ENCODE measurements at regions not wholly inside any gene's neighbourhood (a gene's known extent, or its start where the extent isn't known, plus 50 kb on each side); places are given as distances from the start of the nearest gene placed in this dataset.

GRCh38 chr9:24931894-24932293, 386.2 kb upstream of the IZUMO3 start:
- CTCF ChIA-PET, result no interaction called here
- TF ChIP-seq CTCF (IDR thresholded peaks at IDR 0.05) (no peak), REST (IDR thresholded peaks at IDR 0.05; ENCODE audit: insufficient read depth in 1 of 2, low read depth in 2 of 2, low read length in 1 of 2) (no peak), SIN3A (IDR thresholded peaks at IDR 0.05; ENCODE audit: borderline replicate concordance, insufficient read depth, low read depth, low read length) (no peak), POLR2AphosphoS5 (IDR thresholded peaks at IDR 0.05; ENCODE audit: low read depth, low read length) (no peak), TCF7L2 (IDR thresholded peaks at IDR 0.05; ENCODE audit: low read depth, low read length) (no peak)

GRCh38 chr9:24912767-24913166, 367.1 kb upstream of the IZUMO3 start:
- CTCF ChIA-PET, result no interaction called here
- DNase-seq (ENCODE audit: low read depth, low spot score) (no peak), ATAC-seq (no peak)
- BruUV-seq (replicated peaks), result no TSS peak
- no peaks in the 10 kb centered on the region for H3K9me3 ChIP-seq (ENCODE audit: control insufficient read depth, insufficient read depth, low read depth, low read length)
- no peaks in the 10 kb centered on the region for H3K36me3 ChIP-seq (ENCODE audit: control insufficient read depth, insufficient read depth, low read length)
- H3K27me3 ChIP-seq (ENCODE audit: control insufficient read depth, insufficient read depth, low read length), result no peaks in the 10 kb centered on the region
- TF ChIP-seq POLR2AphosphoS5 (IDR thresholded peaks at IDR 0.05; ENCODE audit: low read depth, low read length), result no peak
- no peak for TF ChIP-seq TCF7L2 (IDR thresholded peaks at IDR 0.05; ENCODE audit: low read depth, low read length)
- TF ChIP-seq REST (IDR thresholded peaks at IDR 0.05; ENCODE audit: insufficient read depth in 1 of 2, low read depth in 2 of 2, low read length in 1 of 2), result no peak
- no peak for TF ChIP-seq SIN3A (IDR thresholded peaks at IDR 0.05; ENCODE audit: borderline replicate concordance, insufficient read depth, low read depth, low read length)
- no peak for TF ChIP-seq CTCF (IDR thresholded peaks at IDR 0.05)
- H3K4me1 ChIP-seq (ENCODE audit: control insufficient read depth, insufficient read depth, low read length), result no peaks in the 10 kb centered on the region
- H3K4me3 ChIP-seq (ENCODE audit: low read depth in 2 of 2, low read length in 2 of 2), result no peak overlapping the region
- no peak overlapping the region for H3K27ac ChIP-seq (ENCODE audit: low read length)
- intact Hi-C loops (cut with micrococcal nuclease; ENCODE audit: unreplicated experiment) (no loop called here), in situ Hi-C loops (cut with HindIII; ENCODE audit: low pct_unique_long_range_greater_than_20kb, low sequenced_read_pairs) (no loop called here)
- POLR2A ChIA-PET, result no interaction called here

More at GRCh38 chr9:24931894-24932293, 386.2 kb upstream of the IZUMO3 start:
- Histone ChIP-seq H3K27me3 (ENCODE audit: control insufficient read depth, insufficient read depth, low read length) (no peaks in the 10 kb centered on the region), H3K4me1 (ENCODE audit: control insufficient read depth, insufficient read depth, low read length) (no peaks in the 10 kb centered on the region), H3K4me3 (ENCODE audit: low read depth in 2 of 2, low read length in 2 of 2) (no peak overlapping the region), H3K9me3 (ENCODE audit: control insufficient read depth, insufficient read depth, low read depth, low read length) (no peaks in the 10 kb centered on the region), H3K36me3 (ENCODE audit: control insufficient read depth, insufficient read depth, low read length) (no peaks in the 10 kb centered on the region), H3K27ac (ENCODE audit: low read length) (no peak overlapping the region)
- intact Hi-C loops (cut with micrococcal nuclease; ENCODE audit: unreplicated experiment) (no loop called here), in situ Hi-C loops (cut with HindIII; ENCODE audit: low pct_unique_long_range_greater_than_20kb, low sequenced_read_pairs) (no loop called here)
- POLR2A ChIA-PET, result no interaction called here
- BruUV-seq (replicated peaks), result no TSS peak
- no peak for ATAC-seq
- DNase-seq (ENCODE audit: low read depth, low spot score), result no peak
